A549 (cell line): ENCODE measurements at regions not wholly inside any gene's neighbourhood (a gene's known extent, or its start where the extent isn't known, plus 50 kb on each side); places are given as distances from the start of the nearest gene placed in this dataset.

ENCODE experiments used
- BHLHE40 ChIP-seq: IDR thresholded peaks from 2 replicates; pipeline ENCODE4 v1.6.1; 2012; ENCODE audit warnings: low read depth, low read length, inconsistent platforms
- CBX8 ChIP-seq: fragments of 200-600 bp; sonication (generic); IDR thresholded peaks from 2 replicates; pipeline ENCODE4 v1.6.1; 2016
- CHD2 ChIP-seq: fragments of 150-350 bp; IDR thresholded peaks from 2 replicates; pipeline ENCODE4 v1.6.1; 2014; ENCODE audit warnings: low read length; ENCODE audit not compliant: partially characterized antibody
- EP300 ChIP-seq, 2 experiments: fragments of >200 bp; sonication (Bioruptor Twin); formaldehyde crosslinking; IDR thresholded peaks; 2 replicates in 1 of 2; 3 replicates in 1 of 2; pipeline ENCODE4 v1.6.1; 2016 to 2017
- JUN ChIP-seq, 2 experiments: fragments of >200 bp; sonication (Bioruptor Twin); formaldehyde crosslinking; IDR thresholded peaks; 2 replicates in 1 of 2; 3 replicates in 1 of 2; pipeline ENCODE4 v1.6.1; 2016 to 2017
- JUNB ChIP-seq: fragments of >200 bp; sonication (Bioruptor Twin); formaldehyde crosslinking; IDR thresholded peaks from 2 replicates; pipeline ENCODE4 v1.6.1; 2016
- KDM5A ChIP-seq: fragments of 200-600 bp; sonication (generic); IDR thresholded peaks from 2 replicates; pipeline ENCODE4 v1.6.1; 2016; ENCODE audit warnings: antibody characterized with exemption, mild to moderate bottlenecking
- MAX ChIP-seq: IDR thresholded peaks from 2 replicates; pipeline ENCODE4 v1.6.1; 2012
- POLR2A ChIP-seq: IDR thresholded peaks from 2 replicates; pipeline ENCODE4 v1.6.1; 2012; ENCODE audit warnings: mild to moderate bottlenecking, low read length
- TF ChIP-seq, protein P1 (sequence below): fragments of 200-600 bp; sonication (generic); IDR thresholded peaks from 2 replicates; pipeline ENCODE4 v1.6.1; 2016; ENCODE audit warnings: antibody characterized with exemption, mild to moderate bottlenecking, moderate library complexity
- TF ChIP-seq, protein P2 (sequence below): fragments of >200 bp; sonication (Bioruptor Twin); formaldehyde crosslinking; IDR thresholded peaks from 3 replicates; pipeline ENCODE4 v1.5.1; 2016

GRCh38 chr3:25967385-25967784 lies 177.5 kb downstream of the OXSM start:
- TF ChIP-seq CHD2 = no peak
- TF ChIP-seq KDM5A = no peak
- TF ChIP-seq, protein P1, sequence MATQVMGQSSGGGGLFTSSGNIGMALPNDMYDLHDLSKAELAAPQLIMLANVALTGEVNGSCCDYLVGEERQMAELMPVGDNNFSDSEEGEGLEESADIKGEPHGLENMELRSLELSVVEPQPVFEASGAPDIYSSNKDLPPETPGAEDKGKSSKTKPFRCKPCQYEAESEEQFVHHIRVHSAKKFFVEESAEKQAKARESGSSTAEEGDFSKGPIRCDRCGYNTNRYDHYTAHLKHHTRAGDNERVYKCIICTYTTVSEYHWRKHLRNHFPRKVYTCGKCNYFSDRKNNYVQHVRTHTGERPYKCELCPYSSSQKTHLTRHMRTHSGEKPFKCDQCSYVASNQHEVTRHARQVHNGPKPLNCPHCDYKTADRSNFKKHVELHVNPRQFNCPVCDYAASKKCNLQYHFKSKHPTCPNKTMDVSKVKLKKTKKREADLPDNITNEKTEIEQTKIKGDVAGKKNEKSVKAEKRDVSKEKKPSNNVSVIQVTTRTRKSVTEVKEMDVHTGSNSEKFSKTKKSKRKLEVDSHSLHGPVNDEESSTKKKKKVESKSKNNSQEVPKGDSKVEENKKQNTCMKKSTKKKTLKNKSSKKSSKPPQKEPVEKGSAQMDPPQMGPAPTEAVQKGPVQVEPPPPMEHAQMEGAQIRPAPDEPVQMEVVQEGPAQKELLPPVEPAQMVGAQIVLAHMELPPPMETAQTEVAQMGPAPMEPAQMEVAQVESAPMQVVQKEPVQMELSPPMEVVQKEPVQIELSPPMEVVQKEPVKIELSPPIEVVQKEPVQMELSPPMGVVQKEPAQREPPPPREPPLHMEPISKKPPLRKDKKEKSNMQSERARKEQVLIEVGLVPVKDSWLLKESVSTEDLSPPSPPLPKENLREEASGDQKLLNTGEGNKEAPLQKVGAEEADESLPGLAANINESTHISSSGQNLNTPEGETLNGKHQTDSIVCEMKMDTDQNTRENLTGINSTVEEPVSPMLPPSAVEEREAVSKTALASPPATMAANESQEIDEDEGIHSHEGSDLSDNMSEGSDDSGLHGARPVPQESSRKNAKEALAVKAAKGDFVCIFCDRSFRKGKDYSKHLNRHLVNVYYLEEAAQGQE = no peak
- TF ChIP-seq POLR2A = no peak
- no peak for TF ChIP-seq JUN (IDR thresholded peaks at IDR 0.05)
- no peak for TF ChIP-seq CBX8
- no peak for TF ChIP-seq JUNB
- TF ChIP-seq MAX = no peak
- TF ChIP-seq, protein P2, sequence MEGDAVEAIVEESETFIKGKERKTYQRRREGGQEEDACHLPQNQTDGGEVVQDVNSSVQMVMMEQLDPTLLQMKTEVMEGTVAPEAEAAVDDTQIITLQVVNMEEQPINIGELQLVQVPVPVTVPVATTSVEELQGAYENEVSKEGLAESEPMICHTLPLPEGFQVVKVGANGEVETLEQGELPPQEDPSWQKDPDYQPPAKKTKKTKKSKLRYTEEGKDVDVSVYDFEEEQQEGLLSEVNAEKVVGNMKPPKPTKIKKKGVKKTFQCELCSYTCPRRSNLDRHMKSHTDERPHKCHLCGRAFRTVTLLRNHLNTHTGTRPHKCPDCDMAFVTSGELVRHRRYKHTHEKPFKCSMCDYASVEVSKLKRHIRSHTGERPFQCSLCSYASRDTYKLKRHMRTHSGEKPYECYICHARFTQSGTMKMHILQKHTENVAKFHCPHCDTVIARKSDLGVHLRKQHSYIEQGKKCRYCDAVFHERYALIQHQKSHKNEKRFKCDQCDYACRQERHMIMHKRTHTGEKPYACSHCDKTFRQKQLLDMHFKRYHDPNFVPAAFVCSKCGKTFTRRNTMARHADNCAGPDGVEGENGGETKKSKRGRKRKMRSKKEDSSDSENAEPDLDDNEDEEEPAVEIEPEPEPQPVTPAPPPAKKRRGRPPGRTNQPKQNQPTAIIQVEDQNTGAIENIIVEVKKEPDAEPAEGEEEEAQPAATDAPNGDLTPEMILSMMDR = no peak
- no peak for TF ChIP-seq EP300 (IDR thresholded peaks at IDR 0.05)
- no peak for TF ChIP-seq BHLHE40
